GM08714 (cell line): ENCODE measurements at regions not wholly inside any gene's neighbourhood (a gene's known extent, or its start where the extent isn't known, plus 50 kb on each side); places are given as distances from the start of the nearest gene placed in this dataset.

ENCODE experiments used
- H3K4me3 ChIP-seq: fragments of 200-500 bp; sonication (Bioruptor generic); 2 replicates; pipeline ENCODE4 v1.5.1; 2014; ENCODE audit warnings: mild to moderate bottlenecking, low read length, inconsistent platforms
- ZNF274 ChIP-seq: IDR thresholded peaks from 2 replicates; pipeline ENCODE4 v1.6.1; 2012; ENCODE audit warnings: mild to moderate bottlenecking, low read depth, low read length

- no peak overlapping the region for H3K4me3 ChIP-seq
- no peak for TF ChIP-seq ZNF274
Measured at GRCh38 chr13:85742355-85742754, 56.9 kb downstream of the SLITRK6 start.

DNA sequence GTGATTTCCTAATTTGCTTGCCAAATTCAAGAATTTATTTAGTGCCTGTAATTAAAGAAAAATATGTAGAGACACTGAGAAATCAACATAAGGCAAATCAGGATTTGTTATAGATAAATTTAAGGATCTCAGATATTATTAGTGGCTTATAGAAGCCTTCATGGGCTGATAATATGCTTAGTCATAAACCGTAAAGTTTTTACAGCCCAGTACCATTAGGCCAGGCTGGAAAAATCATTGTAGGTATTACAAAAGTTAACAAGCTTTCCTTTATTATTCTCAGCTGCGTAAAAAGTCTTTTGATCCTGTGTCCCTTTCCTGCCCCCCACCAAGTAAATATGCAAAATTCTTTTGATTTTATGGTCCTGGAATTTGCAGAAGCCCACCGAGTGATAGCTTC, 58.2 kb downstream of the SLITRK6 start:
- no peak overlapping the region for H3K4me3 ChIP-seq
- no peak for TF ChIP-seq ZNF274

- H3K4me3 ChIP-seq, result no peak overlapping the region
- no peak for TF ChIP-seq ZNF274
Measured at GRCh38 chr13:85738696-85739320, 60.4 kb downstream of the SLITRK6 start.

- no peak overlapping the region for H3K4me3 ChIP-seq
- TF ChIP-seq ZNF274, result no peak
Measured at GRCh38 chr13:85737952-85738351, 61.3 kb downstream of the SLITRK6 start.

DNA sequence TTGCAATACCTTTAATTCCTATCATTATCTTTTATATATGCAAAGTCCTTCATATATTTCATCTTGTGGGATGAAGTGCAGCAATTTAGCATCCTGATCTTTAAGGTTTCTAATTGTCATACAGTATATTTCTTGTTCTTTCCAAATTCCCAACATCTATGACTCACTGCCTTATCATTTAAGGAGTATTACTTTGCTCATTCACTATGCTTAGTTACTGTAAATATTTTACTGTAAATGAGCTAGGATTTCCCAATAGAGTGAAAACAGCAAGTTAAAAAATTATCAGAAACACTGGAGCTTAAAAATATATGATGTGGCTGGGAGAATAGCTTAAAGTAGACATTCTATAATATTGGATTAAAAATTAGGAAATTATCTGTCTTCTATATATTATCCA, 69.9 kb downstream of the SLITRK6 start:
- TF ChIP-seq ZNF274, result no peak
- H3K4me3 ChIP-seq, result no peak overlapping the region

GRCh38 chr13:85728811-85729210, 70.4 kb downstream of the SLITRK6 start:
- no peak for TF ChIP-seq ZNF274
- no peak overlapping the region for H3K4me3 ChIP-seq

DNA sequence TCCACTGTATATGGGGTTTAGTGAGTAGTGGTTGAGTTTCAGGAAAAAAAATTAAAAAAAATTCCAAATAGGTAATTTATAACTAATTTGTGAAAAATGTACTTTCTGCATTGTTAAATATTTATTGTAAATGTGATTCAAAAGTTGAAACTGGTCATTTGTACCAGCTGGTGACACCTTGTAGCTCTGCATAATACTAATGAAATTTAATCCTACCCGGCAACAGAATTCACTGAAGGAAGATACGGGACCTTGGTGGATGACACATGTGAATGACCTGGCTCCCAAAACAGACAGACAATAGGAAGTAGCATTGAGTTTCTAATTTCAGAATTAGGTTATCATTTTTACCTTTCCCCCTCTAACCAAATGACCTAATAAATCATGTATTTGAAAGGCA, 73.8 kb downstream of the SLITRK6 start:
- H3K4me3 ChIP-seq, result no peak overlapping the region
- no peak for TF ChIP-seq ZNF274

DNA sequence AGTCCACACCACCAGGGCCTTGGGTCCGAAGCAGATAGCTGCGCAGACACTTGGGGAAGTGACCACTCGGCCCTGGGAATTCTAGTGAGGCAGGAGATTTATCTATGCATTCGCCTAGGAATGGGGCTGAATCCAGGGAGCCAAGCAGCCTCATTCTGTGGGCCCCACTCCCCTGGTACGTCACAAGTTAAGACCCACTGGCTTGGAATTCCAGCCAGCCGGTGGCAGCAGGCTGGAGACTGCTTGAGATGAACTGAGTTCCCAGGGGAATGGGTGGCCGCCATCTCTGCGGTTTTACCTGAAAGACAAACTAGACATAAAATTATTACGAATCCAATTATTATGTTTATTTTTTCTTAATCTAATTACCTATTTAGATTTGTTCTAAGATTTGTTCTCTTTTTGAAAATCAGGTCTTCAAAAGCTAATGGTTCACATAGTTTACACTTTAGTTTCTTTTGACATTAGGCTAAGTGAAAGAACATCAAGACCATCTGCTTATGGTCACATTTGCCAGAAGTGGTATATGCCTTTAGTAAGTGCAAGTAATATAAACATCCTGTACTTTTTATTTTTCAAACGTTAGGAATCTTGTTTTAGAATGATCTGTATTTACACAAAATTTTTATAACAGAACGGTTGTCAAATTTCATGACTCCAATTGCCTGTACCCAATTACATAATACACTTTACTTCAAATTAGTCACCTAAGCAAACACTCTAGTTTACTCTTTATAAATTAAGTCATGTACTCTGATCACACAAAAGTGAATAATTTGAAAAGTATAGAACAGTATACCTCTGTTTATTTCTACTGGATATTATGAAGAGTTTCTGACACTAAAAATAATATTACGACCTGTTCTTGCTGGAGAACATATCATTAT, 74.4 kb downstream of the SLITRK6 start:
- TF ChIP-seq ZNF274, result no peak
- no peak overlapping the region for H3K4me3 ChIP-seq

- no peak overlapping the region for H3K4me3 ChIP-seq
- TF ChIP-seq ZNF274, result no peak
Measured at GRCh38 chr13:85719749-85720148, 79.5 kb downstream of the SLITRK6 start.

- H3K4me3 ChIP-seq, result no peak overlapping the region
- TF ChIP-seq ZNF274, result no peak
Measured at GRCh38 chr13:85717921-85718320, 81.3 kb downstream of the SLITRK6 start.

DNA sequence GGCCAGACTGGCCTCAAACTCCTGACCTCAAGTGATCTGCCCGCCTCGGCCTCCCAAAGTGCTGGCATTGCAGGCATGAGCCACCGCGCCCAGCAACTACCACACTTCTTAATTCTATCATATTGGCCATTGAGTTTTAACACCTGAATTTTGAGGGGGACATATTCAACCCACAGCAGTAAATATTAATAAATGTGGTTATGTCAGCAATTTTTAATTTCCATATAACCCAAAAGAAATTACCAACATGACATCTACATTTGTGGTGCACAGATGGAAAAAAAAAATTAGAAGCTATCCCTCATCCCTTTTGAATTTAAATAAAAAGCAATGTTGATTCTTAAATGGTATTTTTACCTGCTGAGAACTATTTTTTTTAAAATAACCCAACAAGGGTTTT, 88.7 kb downstream of the SLITRK6 start:
- H3K4me3 ChIP-seq, result no peak overlapping the region
- TF ChIP-seq ZNF274, result no peak

DNA sequence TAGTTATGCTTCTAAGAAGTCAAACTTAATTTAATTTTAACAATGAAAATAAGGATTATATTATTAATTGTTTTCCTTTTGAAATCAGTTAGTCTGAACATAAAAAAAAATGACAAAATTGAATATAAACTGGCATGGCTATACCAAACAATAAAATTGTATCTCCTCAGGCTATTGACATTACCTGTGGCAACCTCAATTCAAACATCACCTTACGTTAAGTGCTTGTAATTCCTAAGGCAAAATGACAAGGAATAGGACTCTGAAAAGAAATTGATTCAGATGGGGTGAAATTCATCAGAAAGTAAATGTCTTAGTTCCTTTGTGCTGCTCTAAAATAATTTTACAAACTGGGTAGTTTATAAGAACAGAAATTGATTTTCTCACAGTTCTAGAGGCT, 89.5 kb downstream of the SLITRK6 start:
- no peak overlapping the region for H3K4me3 ChIP-seq
- no peak for TF ChIP-seq ZNF274

DNA sequence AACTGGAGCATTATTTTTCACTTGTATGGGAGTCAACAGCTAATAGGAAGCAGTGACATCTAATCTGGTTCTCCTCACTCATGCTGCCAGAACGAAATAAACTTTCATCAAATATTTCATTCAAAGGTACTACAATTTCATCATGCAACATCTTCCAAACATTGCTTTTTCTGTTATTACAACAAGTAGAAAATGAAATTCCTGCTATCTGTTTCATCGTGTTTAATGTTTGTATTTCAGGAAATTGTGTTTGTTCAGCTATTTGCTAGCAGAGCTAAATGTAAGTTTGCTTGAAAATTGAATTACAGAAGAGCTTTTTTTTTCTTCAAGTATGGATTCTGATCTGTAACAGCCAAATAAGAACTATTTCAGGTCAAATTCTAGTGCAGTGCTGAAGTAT, 90.1 kb downstream of the SLITRK6 start:
- TF ChIP-seq ZNF274, result no peak
- H3K4me3 ChIP-seq, result no peak overlapping the region

GRCh38 chr13:85700906-85701305, 98.3 kb downstream of the SLITRK6 start:
- H3K4me3 ChIP-seq, result no peak overlapping the region
- TF ChIP-seq ZNF274, result no peak

DNA sequence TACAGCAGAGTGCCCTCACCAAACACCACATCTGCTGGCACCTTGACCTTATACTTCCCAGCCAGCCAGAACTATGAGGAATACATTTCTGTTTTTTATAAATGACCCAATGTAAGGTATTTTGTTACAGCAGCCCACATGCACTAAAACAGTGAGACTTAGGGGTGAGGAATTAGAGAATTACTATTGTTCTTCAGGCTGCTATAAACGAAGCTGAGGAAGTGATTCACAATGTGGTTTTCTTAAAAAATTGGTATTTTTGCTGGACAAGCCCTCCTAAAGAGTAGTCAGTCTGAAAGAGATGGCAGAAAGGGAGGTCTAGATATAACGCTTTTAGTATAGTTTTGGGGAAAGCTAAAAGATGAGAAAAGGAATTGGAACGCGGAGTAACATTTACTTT, 101.0 kb downstream of the SLITRK6 start:
- no peak for TF ChIP-seq ZNF274
- H3K4me3 ChIP-seq, result no peak overlapping the region
